Right ventricle myocardium inferior (tissue), 1 donor: ENCODE measurements at regions not wholly inside any gene's neighbourhood (a gene's known extent, or its start where the extent isn't known, plus 50 kb on each side); places are given as distances from the start of the nearest gene placed in this dataset.

Source experiments
- ATAC-seq: fragments of 200-7000 bp; cut with Tn5 transposase; one replicate; pipeline ENCODE4 v1.9.1; 2020; ENCODE audit warnings: mild to moderate bottlenecking, moderate library complexity
- DNase-seq: peaks from one replicate; pipeline ENCODE4 v3.0.0; 2021; ENCODE audit errors: missing footprints
- intact Hi-C: fragments of 100-400 bp; cut with DNase I; formaldehyde crosslinking; loops from one replicate; pipeline ENCODE4 v1.11.0; 2022
- donor health status: DM: no; HTN: yes; CAD: no; lungs with severe emphysema.

DNA sequence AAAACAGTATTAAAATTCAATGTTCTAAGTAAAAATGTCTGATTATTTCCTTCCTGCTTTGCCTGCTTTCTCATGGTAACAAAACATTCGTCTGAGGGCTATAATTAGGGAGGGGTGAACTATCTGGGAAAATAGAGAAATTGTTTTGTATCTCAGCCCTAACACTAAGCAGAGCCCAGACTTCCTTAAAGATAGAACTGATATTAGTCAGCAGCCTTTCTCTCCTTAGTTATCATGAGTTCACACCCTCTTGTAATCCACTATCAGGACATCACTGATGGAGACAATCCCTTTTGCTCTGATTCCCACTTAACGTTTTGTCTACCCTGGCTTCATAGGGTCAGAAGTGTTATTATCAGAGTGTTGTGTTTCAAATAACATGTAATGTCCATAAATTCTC, 701.1 kb upstream of the ZEB2 start:
- DNase-seq: no peak
- intact Hi-C loops: no loop called here
- no peak for ATAC-seq

GRCh38 chr2:145220496-145220895, 700.6 kb upstream of the ZEB2 start:
- ATAC-seq: no peak
- intact Hi-C loops: no loop called here
- DNase-seq: no peak

- ATAC-seq: no peak
Measured at GRCh38 chr2:145207884-145208283, 688.0 kb upstream of the ZEB2 start.

GRCh38 chr2:145206496-145207281, 686.8 kb upstream of the ZEB2 start:
- DNase-seq (no peak), ATAC-seq (no peak)
- intact Hi-C loops: no loop called here

More at GRCh38 chr2:145207884-145208283, 688.0 kb upstream of the ZEB2 start:
- intact Hi-C loops: no loop called here
- no peak for DNase-seq

DNA sequence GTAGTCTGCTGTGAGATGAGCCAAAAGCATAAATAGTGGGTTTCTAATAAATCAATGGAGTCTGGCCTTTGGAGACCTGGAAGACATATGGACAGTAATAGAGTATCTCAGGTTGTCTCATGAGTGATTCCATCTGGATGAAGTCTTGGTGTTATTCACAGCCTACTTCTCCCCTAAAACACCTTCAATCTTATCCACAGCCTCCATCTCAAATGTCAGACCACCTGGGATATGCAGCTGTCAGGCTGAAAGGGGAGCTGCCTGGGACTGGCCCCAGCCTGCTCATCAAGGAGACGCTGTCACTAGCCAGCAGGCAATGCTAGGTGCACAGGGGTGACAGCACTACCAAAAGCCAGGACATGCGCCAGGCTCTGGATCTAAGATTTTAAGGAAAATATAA, 684.0 kb upstream of the ZEB2 start:
- ATAC-seq: no peak
- no peak for DNase-seq
- intact Hi-C loops: no loop called here

- no peak for ATAC-seq
- intact Hi-C loops: loop anchor here (10.0 kb wide), 1 partner anchor 675 kb away; the partner anchor contains the start of gene ZEB2
- no peak for DNase-seq
Measured at GRCh38 chr2:145199827-145200706, 680.1 kb upstream of the ZEB2 start.

DNA sequence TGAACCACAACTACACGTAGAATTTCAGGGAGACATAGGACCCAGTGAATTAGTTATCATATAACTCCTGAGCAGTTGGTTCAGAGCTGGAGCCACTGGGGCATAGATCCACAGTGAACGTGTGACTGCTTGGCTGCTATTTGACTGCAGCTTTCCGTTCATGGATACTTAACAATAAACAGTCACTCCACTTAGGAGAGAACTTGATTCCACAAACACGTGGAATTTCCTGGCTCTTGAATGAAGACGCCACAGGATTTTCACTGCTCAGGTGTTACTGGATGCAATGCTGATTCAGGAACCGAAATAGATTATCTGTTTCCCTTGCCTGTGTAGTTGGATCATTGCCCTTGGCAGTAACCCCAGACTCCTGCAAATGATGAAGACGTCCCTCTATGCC, 679.1 kb upstream of the ZEB2 start:
- intact Hi-C loops: loop anchor here (10.0 kb wide), 1 partner anchor 674 kb away; the partner anchor contains the start of gene ZEB2
- ATAC-seq (peak; percentile 81), DNase-seq (no peak)

DNA sequence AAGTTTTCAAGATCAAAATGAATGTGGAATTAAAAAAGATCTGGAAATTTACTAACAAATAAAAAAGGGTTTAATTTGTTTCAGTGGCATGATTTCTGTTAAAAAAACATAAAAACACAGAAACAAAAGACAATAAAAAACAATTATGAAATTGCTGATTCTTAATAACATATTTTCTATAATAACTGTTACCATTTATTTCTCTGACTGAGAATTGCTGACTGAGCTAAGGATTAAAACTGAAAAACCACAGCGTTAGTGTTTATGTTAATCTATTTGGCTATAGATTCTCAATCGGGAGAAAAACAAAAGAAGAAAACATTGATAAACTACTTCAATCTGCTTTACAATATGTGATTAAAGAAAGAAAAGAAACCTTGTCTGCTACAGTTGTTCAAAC, 678.6 kb upstream of the ZEB2 start:
- no peak for ATAC-seq
- intact Hi-C loops: loop anchor here (10.0 kb wide), 1 partner anchor 674 kb away; the partner anchor contains the start of gene ZEB2
- no peak for DNase-seq

DNA sequence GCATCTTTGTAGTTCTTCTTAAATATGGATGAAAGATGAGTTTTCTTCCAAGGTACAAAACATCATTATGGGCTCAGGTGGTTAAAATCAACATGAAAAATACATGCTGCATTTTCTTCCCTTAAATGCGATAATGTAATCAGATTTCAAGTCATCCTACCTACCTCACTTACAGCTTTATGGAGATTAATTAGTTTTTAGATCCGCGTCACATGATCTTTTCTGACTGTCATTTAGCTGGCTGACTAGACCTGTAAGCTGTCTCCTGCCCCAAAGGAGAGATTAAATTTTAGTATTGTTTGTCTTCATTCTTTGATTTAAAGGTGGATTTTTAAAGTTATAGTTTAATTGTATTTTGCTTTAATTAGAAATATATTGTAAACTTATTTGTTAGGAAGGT, 678.0 kb upstream of the ZEB2 start:
- intact Hi-C loops: loop anchor here (10.0 kb wide), 1 partner anchor 673 kb away; the partner anchor contains the start of gene ZEB2
- ATAC-seq: no peak
- DNase-seq: no peak

DNA sequence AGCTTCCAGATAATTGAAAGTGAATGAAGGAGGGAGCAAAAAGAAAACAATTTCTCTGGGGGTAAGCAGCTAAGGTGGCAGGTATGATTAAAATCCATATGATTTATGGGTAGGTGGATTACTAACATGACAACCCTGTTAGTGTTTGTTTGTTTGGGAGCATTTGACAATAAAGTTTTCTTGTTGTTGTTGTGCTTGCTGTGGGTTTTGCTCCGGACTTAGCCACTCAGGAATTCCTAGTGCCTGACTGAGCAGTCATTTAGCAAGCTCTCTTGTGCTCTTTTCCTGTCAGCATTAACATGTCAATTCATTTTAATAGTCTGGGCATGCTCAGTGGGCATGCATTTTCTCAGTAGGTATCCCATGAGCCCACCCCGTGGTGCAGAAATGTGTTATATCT, 674.8 kb upstream of the ZEB2 start:
- intact Hi-C loops: loop anchor here (10.0 kb wide), 1 partner anchor 670 kb away; the partner anchor contains the start of gene ZEB2
- DNase-seq (no peak), ATAC-seq (no peak)

- no peak for ATAC-seq
- DNase-seq: no peak
- intact Hi-C loops: loop anchor here (10.0 kb wide), 1 partner anchor 665 kb away; the partner anchor contains the start of gene ZEB2
Measured at GRCh38 chr2:145190031-145190703, 670.2 kb upstream of the ZEB2 start.

DNA sequence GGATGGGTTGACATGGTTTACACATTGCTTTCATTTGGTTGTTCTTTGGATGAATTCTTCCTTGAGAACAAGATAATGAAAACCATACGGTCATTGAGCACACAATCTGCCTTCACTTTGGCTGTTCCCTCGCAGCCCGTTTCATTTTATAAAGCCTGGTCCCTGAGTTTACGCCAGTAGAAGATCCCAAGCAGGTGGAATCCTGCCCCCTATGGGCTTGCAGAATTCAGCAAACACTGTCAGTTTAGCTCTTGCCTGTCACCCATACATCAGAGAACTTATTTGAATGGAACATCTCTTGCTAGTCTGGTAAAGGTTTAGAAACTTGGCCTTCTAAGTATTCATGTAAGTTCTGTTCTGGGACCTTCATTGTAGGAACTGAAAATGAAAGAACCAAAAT, 666.4 kb upstream of the ZEB2 start:
- ATAC-seq (peak; percentile 67), DNase-seq (no peak)
- intact Hi-C loops: no loop called here

DNA sequence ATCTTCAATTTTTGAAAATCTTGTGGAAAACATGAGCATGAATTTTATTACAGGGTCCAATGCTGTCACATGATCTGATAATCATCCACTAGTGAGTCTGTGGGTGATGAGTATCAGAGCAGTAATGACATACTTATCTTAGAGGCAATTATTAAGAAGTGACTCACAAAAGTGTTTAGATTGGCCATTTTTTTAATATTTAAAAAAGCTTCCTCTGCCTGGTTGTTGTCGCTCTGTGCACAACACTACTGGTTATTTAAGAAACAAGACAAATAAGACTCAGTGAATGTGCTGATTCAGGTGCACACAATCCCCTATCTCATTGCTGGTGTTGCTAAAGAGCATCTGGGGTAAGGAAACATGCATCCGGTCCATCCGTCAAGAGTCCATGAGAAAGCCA, 665.8 kb upstream of the ZEB2 start:
- intact Hi-C loops: no loop called here
- ATAC-seq (peak; percentile 8), DNase-seq (no peak)

DNA sequence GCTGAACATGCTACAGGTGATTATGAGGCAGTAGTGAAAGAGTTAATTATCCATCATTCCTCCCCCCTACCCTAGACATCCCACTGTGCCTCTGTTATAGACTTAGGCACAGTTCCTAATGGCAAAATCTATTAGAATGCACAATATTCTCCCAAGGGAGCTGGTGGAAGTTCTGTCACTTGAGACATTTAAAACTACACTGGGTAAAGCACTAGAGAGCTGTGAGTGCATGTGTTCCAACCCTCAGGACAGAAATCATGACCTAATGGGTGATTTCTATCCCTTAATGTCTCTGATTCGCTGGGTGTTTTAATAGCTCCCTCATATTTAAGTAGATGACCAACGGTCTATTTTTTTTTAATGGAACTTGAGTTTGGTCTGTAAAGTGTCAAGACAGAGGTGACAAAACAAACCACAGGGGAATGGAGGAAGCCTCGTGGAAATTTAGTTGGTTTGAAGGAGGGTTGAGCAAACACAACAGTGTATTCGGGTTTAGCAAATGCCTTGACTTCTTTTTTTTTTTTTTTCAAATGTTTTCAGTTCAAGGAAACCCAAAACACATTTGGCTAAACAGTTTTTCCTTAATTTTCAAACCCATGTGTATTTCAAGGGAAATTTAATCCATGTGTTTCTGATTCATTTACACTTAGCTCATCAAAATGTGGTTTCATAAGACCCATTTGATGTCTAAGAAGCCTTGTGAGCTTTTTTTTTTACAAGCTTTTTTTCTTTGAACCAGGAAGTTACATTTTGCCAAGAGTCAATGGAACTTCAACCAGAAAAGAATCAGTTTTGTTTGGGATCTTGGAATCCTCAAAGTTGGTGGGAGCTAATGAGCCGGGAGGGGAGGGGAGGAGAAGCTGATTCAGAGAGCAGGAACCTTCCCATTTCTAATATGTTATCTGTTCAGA, 665.1 kb upstream of the ZEB2 start:
- DNase-seq: no peak
- peak; percentile 72 for ATAC-seq
- intact Hi-C loops: no loop called here

GRCh38 chr2:145169285-145169684, 649.4 kb upstream of the ZEB2 start:
- DNase-seq: no peak
- no peak for ATAC-seq
- intact Hi-C loops: no loop called here

- ATAC-seq: no peak
- DNase-seq: no peak
- intact Hi-C loops: no loop called here
Measured at GRCh38 chr2:145168091-145168490, 648.2 kb upstream of the ZEB2 start.

- no peak for DNase-seq
- intact Hi-C loops: no loop called here
- no peak for ATAC-seq
Measured at GRCh38 chr2:145166731-145167302, 646.9 kb upstream of the ZEB2 start.

DNA sequence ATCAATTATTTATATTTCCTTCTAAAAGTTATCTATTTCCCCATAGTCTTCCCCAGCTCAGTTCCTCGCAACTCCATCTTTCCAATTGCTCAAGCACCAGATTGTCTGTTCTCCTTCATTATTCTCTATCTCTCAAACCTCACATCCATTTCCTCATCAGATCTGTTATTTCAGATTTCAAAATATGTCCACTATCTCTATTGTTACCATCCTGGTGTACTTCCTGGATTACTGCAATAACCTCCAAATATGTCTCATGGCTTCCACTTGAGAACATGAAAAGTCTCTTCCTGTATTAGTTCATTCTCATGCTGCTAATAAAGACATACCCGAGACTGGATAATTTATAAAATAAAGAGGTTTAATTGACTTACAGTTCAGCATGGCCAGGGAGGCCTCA, 641.7 kb upstream of the ZEB2 start:
- intact Hi-C loops: no loop called here
- no peak for DNase-seq
- no peak for ATAC-seq
